OCI-LY7 (cell line): ENCODE measurements at regions not wholly inside any gene's neighbourhood (a gene's known extent, or its start where the extent isn't known, plus 50 kb on each side); places are given as distances from the start of the nearest gene placed in this dataset.

Source experiments
- BruUV-seq: library from RNA; stranded (reverse); fragments of 400-500 nt; replicated peaks from 2 replicates; lab custom pipeline; 2021; lab: Mats Ljungman, UMichigan
- CTCF ChIA-PET: fragments of 300-600 bp; sonication (Branson Sonifier 250); formaldehyde crosslinking; loops from one replicate; lab custom pipeline; 2022; ENCODE audit warnings: antibody characterized with exemption; ENCODE audit not compliant: unreplicated experiment; lab: Charles Lee
- POLR2A ChIA-PET: fragments of 300-600 bp; sonication (Branson Sonifier 250); formaldehyde crosslinking; loops from one replicate; lab custom pipeline; 2022; ENCODE audit warnings: antibody characterized with exemption; lab: Charles Lee
- DNase-seq: peaks from one replicate; pipeline ENCODE4 v3.0.0-alpha.2; 2015; ENCODE audit warnings: low spot score
- H2AFZ ChIP-seq: fragments of 200-600 bp; sonication (generic), shearing (Covaris generic); 2 replicates; pipeline ENCODE4 v1.6.1; 2014; ENCODE audit warnings: mild to moderate bottlenecking, antibody characterized with exemption, low read length, moderate library complexity
- H3K27ac ChIP-seq: fragments of 200-600 bp; sonication (generic); 2 replicates; pipeline ENCODE4 v1.5.1; 2014; ENCODE audit warnings: mixed run types, low read depth, mild to moderate bottlenecking, moderate library complexity, low read length, inconsistent platforms; ENCODE audit not compliant: poor library complexity, severe bottlenecking
- H3K36me3 ChIP-seq: fragments of 200-600 bp; sonication (generic); 2 replicates; pipeline ENCODE4 v1.6.1; 2014; ENCODE audit warnings: mild to moderate bottlenecking, antibody characterized with exemption, low read length, moderate library complexity, mixed read lengths; ENCODE audit not compliant: insufficient read depth
- H3K4me1 ChIP-seq: fragments of 200-600 bp; sonication (generic); 2 replicates; pipeline ENCODE4 v1.5.1; 2014; ENCODE audit warnings: mild to moderate bottlenecking, low read length; ENCODE audit not compliant: insufficient read depth, poor library complexity, severe bottlenecking
- H3K4me2 ChIP-seq: fragments of 200-600 bp; sonication (generic); 2 replicates; pipeline ENCODE4 v1.6.1; 2014; ENCODE audit warnings: mild to moderate bottlenecking, low read length
- H3K4me3 ChIP-seq: fragments of 200-600 bp; sonication (generic); 2 replicates; pipeline ENCODE4 v1.5.1; 2014; ENCODE audit warnings: mild to moderate bottlenecking, low read depth, low read length; ENCODE audit not compliant: poor library complexity, severe bottlenecking
- H3K79me2 ChIP-seq: fragments of 200-600 bp; sonication (generic); 2 replicates; pipeline ENCODE4 v1.6.1; 2016; ENCODE audit warnings: low read depth, mild to moderate bottlenecking, low read length, moderate library complexity, mixed read lengths; ENCODE audit not compliant: insufficient read depth
- H3K9me2 ChIP-seq: fragments of 200-600 bp; sonication (generic); 2 replicates; pipeline ENCODE4 v1.6.1; 2016; ENCODE audit warnings: mild to moderate bottlenecking, low read length, mixed read lengths; ENCODE audit not compliant: insufficient read depth
- H3K9me3 ChIP-seq: fragments of 200-600 bp; sonication (generic); 2 replicates; pipeline ENCODE4 v1.6.1; 2014; ENCODE audit warnings: mild to moderate bottlenecking, mixed run types, low read length, mixed read lengths
- H4K20me1 ChIP-seq: fragments of 200-600 bp; sonication (generic); 2 replicates; pipeline ENCODE4 v1.6.1; 2014; ENCODE audit warnings: mild to moderate bottlenecking, antibody characterized with exemption, low read length, moderate library complexity, mixed read lengths; ENCODE audit not compliant: insufficient read depth
- CTCF ChIP-seq: fragments of 200-600 bp; sonication (generic); conservative IDR thresholded peaks from 2 replicates; pipeline ENCODE4 v1.5.1; 2014; ENCODE audit warnings: mild to moderate bottlenecking, antibody characterized with exemption, low read length, moderate library complexity, mixed read lengths
- EZH2phosphoT487 ChIP-seq: fragments of 200-600 bp; sonication (generic); IDR thresholded peaks from 2 replicates; pipeline ENCODE4 v1.6.1; 2018; ENCODE audit warnings: low read depth, borderline replicate concordance, mild to moderate bottlenecking, mixed run types, antibody characterized with exemption, low read length, moderate library complexity, mixed read lengths
- intact Hi-C: fragments of 100-400 bp; cut with micrococcal nuclease; formaldehyde crosslinking; loops from one replicate; pipeline ENCODE4 v1.10.0; 2022; ENCODE audit not compliant: unreplicated experiment

DNA sequence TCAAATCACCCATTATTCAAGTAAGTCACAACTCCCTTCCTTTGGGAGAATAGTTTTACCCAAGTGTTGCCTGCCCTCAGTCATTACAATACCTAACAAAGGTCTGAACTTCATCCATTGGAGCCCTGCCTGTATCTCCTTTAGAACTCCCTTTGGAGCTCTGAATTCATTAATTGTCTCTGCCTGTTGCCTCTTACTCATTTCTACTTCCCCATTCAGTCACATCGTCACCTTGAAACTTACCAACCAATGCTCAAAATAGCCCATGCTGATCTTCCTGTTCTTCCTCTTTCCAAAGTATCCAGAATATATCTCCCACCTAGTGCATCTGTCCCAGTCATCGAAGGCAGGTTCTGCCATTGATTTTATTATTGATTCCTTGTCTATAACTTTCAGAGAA is 120.7 kb upstream of the ADGRF1 start:
- no TSS peak for BruUV-seq
- CTCF ChIA-PET = no interaction called here

DNA sequence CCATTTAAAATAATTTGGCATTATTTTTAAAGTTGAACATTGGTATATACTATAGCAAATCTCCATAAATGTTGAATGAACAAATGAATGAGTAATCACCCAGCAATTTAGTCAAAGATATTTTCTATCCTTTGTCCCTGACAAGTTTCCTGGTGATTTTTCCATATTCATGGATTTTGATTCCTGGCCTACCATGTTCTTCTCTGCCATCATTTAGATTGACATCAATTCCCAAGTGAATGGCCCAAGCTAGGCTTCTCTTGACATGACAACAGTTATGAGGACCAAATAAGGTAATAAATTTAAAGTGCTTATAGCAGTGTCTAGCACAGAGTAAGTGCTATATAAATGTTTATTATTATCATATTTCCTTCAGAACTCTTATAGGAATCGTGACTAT is 120.1 kb upstream of the ADGRF1 start:
- CTCF ChIA-PET = no interaction called here
- Histone ChIP-seq H3K4me3 (no peak overlapping the region), H3K4me1 (peaks cover 29% of the 10 kb centered on the region), H3K9me2 (no peaks in the 10 kb centered on the region), H3K27ac (no peak overlapping the region), H3K36me3 (no peaks in the 10 kb centered on the region), H3K4me2 (no peak overlapping the region), H3K79me2 (no peaks in the 10 kb centered on the region), H4K20me1 (no peaks in the 10 kb centered on the region), H3K9me3 (no peaks in the 10 kb centered on the region), H2AFZ (no peak overlapping the region)
- POLR2A ChIA-PET = interaction anchor here (0.5 to 0.6 kb wide), 2 partner anchors 20 to 389 kb away, joined by 3 to 5 read pairs; no protein-coding TSS in a partner anchor
- BruUV-seq = no TSS peak
- intact Hi-C loops = no loop called here
- TF ChIP-seq EZH2phosphoT487 (no peak), CTCF (no peak)
- no peak for DNase-seq

More for the DNA sequence above, 120.7 kb upstream of the ADGRF1 start:
- Histone ChIP-seq H3K4me1 (peaks cover 29% of the 10 kb centered on the region), H3K4me2 (no peak overlapping the region), H3K9me3 (no peaks in the 10 kb centered on the region), H2AFZ (peak overlapping the region; percentile 60; the same call in 1 of the 2 replicates), H3K79me2 (no peaks in the 10 kb centered on the region), H3K4me3 (no peak overlapping the region), H3K27ac (no peak overlapping the region), H4K20me1 (no peaks in the 10 kb centered on the region), H3K36me3 (no peaks in the 10 kb centered on the region), H3K9me2 (no peaks in the 10 kb centered on the region)
- DNase-seq = peak; percentile 18
- intact Hi-C loops = no loop called here
- POLR2A ChIA-PET = interaction anchor here (0.5 kb wide), 1 partner anchor 20 kb away, joined by 5 read pairs; no protein-coding TSS in a partner anchor
- no peak for TF ChIP-seq EZH2phosphoT487
- no peak for TF ChIP-seq CTCF

GRCh38 chr6:47161176-47161687 is 119.1 kb upstream of the ADGRF1 start:
- intact Hi-C loops = no loop called here
- H2AFZ ChIP-seq = no peak overlapping the region

More at GRCh38 chr6:47161176-47161687, 119.1 kb upstream of the ADGRF1 start:
- no peak for TF ChIP-seq EZH2phosphoT487
- TF ChIP-seq CTCF = no peak
- DNase-seq = peak; percentile 10
- ChIA-PET CTCF (no interaction called here), POLR2A (no interaction called here)
- no peak overlapping the region for H3K4me2 ChIP-seq
- peaks cover 28% of the 10 kb centered on the region for H3K4me1 ChIP-seq
- BruUV-seq = no TSS peak
- no peaks in the 10 kb centered on the region for H3K9me2 ChIP-seq
- H3K36me3 ChIP-seq = no peaks in the 10 kb centered on the region
- H3K79me2 ChIP-seq = no peaks in the 10 kb centered on the region
- no peaks in the 10 kb centered on the region for H3K9me3 ChIP-seq
- no peak overlapping the region for H3K4me3 ChIP-seq
- no peaks in the 10 kb centered on the region for H4K20me1 ChIP-seq
- no peak overlapping the region for H3K27ac ChIP-seq
